HG02938 (cell line): ENCODE measurements at regions not wholly inside any gene's neighbourhood (a gene's known extent, or its start where the extent isn't known, plus 50 kb on each side); places are given as distances from the start of the nearest gene placed in this dataset.

Source experiments
- ATAC-seq: cut with Tn5 transposase; IDR thresholded peaks from one replicate; pipeline ENCODE4 v1.9.1; 2021; ENCODE audit warnings: mild to moderate bottlenecking, moderate library complexity; ENCODE audit not compliant: unreplicated experiment

DNA sequence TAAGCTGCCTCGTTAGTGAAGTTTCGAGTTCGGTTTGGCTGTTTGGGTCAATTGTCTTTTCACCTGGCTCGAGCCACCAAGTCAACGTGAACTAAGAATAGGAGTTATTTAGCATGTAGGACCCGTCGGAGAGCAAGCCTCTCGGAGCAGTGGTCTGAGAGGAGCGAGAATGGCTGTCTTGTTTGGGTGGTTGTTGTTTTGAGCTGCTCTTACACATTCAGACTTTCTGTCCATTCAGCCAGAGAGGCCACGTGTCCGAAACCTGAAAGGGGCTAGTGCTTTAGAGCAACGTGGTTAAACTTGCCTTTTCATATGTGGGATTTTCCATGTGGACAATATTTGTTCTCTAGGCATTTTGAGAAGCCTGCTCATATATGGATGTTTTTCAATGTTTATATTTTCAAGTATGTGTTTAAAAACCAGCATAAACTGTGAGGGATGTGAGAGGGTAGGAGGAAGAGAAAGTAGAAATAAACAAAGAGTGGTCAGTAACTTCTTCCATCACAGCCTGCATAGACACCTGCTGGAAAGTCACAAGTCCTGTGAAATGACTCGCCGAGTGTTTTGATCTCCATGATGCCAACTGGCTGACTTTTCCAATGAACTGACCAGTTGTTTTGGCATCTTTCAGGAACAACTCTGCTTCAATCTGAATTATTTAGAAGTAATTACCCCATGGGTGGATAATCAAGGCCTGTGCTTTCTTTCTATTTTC lies 221.0 kb downstream of the ASCL1 start:
- no peak for ATAC-seq

DNA sequence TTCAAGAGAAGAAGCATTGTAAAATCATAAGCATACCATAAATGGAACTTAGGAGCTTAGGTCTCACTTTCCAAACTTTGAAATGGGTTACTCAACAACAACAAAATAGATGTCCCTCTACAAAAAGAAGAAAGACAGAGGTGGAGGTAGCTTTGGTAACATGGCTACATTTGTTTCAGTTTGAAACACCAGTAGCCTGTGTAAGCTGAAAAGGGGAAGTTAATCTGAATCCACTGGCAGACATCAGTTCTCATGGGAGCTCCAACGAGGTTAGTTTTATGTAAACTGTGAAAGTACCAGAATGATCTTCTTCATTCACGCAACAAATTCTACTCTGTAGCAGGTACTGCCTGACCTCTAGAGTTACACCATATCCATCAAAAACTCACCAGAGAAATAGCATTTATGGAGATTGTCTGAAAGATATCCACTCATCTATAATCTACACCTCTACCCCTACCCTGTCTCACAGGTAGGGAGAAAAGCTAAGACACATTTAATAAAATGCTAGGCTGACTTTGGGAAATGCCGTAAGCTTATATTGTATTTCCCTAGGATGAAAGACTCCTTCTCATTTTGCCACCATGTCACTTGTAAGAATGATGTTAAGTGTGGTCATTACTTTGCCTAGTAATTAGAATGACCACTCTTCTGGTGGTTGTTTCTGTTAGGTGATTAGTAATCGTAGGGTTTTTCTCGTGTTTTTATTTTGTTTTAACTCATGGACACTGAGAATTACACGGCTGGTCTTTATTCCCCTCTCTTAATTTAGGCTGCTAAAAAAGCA lies 224.1 kb downstream of the ASCL1 start:
- ATAC-seq: peak; percentile 83

DNA sequence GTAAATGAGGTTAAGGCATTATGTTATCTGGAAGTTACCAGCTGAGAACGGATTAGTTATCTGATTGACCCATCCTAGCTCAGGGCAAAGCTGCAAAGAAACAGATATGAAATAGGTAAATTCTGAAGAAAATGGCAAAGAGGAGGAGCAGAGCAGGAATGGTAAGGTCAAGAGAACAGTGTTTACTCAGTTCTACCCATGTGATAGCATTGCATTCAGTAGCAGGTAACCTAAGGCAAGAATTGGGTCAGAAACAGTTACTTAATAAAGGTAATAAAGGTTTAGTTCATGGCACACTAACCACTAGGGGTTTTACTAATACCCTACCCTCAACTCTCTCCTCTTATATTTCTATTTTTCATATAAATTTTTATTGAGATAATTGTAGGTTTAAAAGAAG lies 224.8 kb downstream of the ASCL1 start:
- no peak for ATAC-seq

DNA sequence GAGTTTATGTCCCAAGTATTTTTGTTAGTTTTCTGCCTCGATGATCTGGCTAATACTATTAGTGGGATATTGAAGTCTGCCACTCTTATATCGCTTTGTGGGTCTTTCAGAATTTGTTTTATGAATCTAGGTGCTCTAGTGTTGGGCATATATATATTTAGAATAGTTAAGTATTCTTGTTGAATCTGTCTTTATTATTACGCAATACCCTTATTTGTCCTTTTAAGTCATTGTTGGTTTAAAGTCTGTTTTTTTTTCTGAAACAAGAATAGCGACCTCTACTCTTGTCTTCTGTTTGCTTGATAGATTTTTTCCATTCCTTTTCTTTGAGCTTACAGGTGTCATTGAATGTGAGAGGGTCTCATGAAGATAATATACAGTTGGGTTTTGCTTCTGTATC lies 239.0 kb downstream of the ASCL1 start:
- ATAC-seq: no peak

DNA sequence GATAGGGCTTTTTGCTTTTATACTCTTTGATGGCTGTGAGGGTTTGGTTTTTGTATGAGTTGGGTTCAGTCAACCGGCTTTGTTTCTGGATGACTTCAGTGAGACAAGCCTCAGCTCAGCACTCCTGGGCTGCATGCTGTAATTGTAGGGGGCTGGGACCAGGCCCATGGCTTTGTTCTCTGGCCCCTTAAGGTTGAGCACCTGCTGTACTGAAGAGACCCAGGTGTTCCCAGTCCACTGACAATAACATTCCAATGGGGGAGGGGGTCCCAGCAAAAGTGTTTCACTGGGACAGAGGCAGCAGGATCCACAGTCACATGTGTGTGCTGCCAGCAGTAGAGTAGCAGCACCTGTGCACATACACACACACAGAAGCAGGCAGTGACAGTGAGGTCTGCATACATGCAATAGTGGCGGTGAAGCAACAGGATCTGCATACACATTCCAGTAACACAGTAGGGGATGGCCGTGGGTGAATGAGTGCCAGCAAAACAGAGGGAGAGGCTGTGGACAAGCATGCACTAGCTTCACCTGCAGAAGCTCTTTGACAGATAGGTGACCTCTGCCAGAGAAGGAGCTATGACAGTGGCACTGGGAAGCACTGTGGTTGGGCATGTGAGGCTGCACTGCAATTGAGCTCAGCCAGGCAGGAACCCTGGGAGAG lies 240.4 kb downstream of the ASCL1 start:
- no peak for ATAC-seq

DNA sequence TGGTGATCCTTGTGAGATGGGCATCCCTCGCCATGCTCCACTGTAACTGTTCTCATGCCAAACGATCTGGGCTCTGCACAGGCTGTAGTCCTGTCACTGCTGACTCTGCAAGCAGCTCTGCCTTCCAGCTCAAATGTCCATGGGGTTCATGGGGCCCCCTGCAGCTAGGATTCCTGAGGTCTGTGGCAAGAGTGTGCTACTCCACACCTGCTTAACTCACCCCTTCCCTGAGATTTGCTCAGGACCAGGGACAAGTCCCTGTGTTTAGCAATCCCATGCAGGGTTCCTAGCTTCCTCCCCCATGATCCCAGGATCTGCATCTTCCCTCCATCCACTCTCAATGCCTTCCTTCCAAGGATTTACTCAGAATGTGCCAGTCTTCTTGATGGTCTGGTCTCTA lies 241.0 kb downstream of the ASCL1 start:
- ATAC-seq: no peak

DNA sequence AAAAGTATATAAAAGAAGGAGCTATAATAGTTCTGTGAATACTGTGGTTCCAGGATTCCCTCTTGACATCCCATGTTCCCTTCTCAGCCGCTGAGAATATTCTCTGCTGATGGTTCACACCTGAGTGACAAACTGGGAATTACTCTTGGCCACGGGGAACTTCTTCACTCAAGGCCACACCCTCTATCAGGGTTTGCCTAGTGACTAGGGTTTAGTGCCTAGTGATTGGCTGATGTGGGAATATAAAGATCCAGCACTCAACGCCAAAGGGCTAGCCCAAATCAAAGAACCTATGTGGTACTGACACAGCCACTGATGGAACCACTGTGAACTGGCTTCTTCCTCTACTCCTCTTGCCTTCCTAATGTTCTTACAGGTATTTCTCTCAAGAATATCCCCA lies 248.4 kb downstream of the ASCL1 start:
- ATAC-seq: no peak

DNA sequence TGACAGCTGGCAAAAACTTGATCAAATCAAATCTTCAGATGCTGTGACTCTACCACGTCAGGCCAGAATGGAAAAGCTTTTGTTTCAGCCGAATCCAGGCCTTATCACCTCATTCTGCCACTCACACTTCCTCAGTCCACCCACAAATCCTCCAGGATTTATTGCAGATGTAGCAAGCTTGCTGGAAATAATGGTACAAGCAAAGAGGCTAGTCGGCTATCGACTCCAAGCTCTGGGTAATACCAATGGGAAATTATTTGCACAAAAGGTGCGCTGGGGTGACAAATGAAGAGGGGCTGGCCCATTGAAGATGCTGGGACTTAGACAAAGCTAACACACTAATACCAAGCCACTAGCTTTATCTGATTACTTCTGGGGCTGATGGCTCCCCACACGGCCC lies 250.5 kb downstream of the ASCL1 start:
- no peak for ATAC-seq

DNA sequence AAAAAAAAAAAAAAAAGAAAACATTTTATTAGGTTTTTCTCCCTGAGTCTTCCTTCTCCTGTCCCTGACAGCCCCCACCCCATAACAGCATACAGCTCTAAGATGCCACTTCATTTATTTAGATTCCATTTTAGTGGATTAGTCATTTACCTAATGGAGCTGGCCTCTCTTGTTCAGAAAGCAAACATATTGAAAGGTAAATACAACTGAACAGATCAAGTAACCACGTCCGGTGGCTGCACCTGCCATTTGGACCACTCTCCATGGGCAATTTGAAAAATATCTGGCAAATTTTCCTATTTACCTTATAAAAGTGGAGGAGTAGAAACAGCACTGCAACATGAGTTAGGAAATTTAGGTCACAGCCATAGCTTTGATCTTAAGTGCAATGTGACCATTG lies 254.6 kb downstream of the C12orf42 start:
- no peak for ATAC-seq

DNA sequence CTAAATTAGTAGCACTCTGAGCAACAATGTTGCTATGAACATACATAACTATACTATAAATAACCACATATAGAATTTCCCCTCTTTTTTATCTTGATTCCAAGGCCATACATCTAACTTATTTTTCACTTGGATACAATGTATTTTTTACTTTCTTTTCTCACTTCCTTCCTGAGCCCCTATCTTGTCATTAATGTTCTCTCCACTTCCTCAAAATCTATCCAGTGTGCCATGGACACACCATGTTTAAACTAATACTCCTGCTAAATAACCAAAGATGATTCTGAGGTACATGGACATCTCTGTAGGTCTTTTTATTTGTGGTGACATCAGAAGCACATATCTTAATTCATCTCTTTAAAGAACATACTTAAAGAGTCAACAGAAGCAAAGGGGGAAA lies 251.2 kb downstream of the C12orf42 start:
- no peak for ATAC-seq

DNA sequence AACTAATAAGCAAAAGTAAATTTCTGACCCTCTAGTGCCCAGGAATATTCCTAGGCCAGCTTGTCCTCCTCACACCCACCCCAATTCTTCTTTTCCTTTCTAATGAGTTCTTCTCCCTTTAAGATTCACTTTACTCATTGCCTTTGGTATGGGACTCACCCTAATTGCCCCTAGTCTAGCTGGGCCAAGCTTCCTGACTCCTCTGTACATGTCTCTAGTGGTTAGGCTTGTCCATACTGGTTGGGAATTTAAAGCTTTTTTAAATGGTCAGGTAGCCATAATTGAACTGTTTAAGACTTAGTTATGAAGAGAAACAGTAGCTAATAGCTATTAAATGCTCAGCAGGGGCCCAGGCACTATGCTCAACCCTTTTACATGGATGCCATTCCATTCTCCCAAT lies 248.2 kb downstream of the C12orf42 start:
- no peak for ATAC-seq

DNA sequence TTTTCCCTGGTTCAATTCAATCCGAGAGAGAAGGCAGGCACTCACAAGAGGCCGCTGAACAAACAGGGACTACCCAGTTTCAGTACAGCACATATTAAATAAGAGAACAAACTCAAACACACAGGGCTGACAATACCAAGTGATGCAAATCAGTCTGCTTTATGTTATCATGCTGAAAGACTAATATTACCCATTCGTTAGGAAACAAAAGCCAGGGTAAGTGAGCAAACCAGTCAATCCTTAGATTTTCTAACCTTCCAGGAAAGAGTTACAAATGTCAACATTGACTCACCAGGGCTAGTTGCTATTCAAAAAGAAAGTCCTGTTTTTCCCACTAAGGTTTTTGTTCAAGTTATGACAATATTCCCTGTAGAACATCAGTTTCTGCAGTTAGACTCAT lies 246.2 kb downstream of the C12orf42 start:
- no peak for ATAC-seq

DNA sequence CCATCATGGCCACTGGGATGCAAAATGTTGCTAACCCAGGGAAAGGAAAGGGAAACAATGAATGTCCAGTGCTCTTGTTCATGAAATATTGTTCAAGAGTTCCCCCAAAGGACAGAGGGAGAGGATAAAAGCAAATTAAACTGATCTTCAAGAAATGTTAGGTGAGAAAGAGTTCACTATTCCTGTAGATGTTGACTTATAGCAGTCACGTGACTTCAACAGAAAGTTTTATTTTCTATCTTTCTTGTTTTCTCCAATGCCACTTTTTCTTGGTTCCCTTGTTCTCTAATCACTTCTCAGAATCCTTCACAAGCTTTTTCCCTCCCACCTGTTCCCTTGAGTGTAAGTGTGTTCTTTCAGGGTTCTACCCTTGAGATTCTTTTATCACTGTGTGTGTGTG lies 245.3 kb downstream of the C12orf42 start:
- no peak for ATAC-seq
